ENCODE measurements at regions not wholly inside any gene's neighbourhood (a gene's known extent, or its start where the extent isn't known, plus 50 kb on each side); places are given as distances from the start of the nearest gene placed in this dataset.

- TF ChIP-seq POLR2AphosphoS5 (IDR thresholded peaks at IDR 0.05; ENCODE audit: low read depth, low read length) (no peak), POLR2A (IDR thresholded peaks at IDR 0.05; ENCODE audit: control extremely low read depth in 1 of 2, low read depth in 2 of 2, low read length in 2 of 2) (no peak), CBX8 (IDR thresholded peaks at IDR 0.05; ENCODE audit: borderline replicate concordance, low read depth, low read length) (no peak), SP1 (IDR thresholded peaks at IDR 0.05; ENCODE audit: low read depth, low read length) (no peak), GABPA (IDR thresholded peaks at IDR 0.05; ENCODE audit: borderline replicate concordance, insufficient read depth, low read length) (no peak)
- TF ChIP-seq, protein P1, sequence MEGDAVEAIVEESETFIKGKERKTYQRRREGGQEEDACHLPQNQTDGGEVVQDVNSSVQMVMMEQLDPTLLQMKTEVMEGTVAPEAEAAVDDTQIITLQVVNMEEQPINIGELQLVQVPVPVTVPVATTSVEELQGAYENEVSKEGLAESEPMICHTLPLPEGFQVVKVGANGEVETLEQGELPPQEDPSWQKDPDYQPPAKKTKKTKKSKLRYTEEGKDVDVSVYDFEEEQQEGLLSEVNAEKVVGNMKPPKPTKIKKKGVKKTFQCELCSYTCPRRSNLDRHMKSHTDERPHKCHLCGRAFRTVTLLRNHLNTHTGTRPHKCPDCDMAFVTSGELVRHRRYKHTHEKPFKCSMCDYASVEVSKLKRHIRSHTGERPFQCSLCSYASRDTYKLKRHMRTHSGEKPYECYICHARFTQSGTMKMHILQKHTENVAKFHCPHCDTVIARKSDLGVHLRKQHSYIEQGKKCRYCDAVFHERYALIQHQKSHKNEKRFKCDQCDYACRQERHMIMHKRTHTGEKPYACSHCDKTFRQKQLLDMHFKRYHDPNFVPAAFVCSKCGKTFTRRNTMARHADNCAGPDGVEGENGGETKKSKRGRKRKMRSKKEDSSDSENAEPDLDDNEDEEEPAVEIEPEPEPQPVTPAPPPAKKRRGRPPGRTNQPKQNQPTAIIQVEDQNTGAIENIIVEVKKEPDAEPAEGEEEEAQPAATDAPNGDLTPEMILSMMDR (IDR thresholded peaks at IDR 0.05; ENCODE audit: control extremely low read depth in 1 of 3, insufficient read depth in 1 of 3, low read depth in 1 of 3, low read length in 3 of 3) = no peak
Observed at GRCh38 chr21:31455506-31455905, 111.4 kb upstream of the TIAM1 start.
